K562 (cell line): ENCODE measurements at regions not wholly inside any gene's neighbourhood (a gene's known extent, or its start where the extent isn't known, plus 50 kb on each side); places are given as distances from the start of the nearest gene placed in this dataset.

Experiments used
- ATAC-seq: fragments of 200-7000 bp; cut with Tn5 transposase; 3 replicates; pipeline ENCODE4 v1.9.1; 2020; ENCODE audit warnings: moderate library complexity
- BruUV-seq: library from RNA; stranded (reverse); fragments of 400-500 nt; replicated peaks from 2 replicates; lab custom pipeline; 2021; lab: Mats Ljungman, UMichigan
- CTCF ChIA-PET: fragments of 300-600 bp; formaldehyde crosslinking; extraction: SDS; loops from one replicate; lab custom pipeline; 2021; ENCODE audit warnings: low intra/inter-chr PET ratio; lab: Yijun Ruan, JAX
- POLR2A ChIA-PET: fragments of 300-600, 350-650 bp; sonication (Branson Sonifier 250); formaldehyde crosslinking; extraction: SDS; loops from one replicate; lab custom pipeline; 2021; ENCODE audit warnings: antibody characterized with exemption, inconsistent platforms; lab: Yijun Ruan, JAX
- DNase-seq, 4 experiments: peaks; one replicate each; pipeline versions ENCODE4 v3.0.0 to v3.0.0-alpha.2; 2011 to 2018; ENCODE audit warnings: low spot score in 3 of 4, mixed read lengths in 3 of 4; ENCODE audit errors: extremely low read depth in 1 of 4
- FAIRE-seq: peaks from 2 replicates; lab custom pipeline; 2011; peaks lifted over from hg19 to GRCh38; lab: Jason Lieb, UNC
- H2AFZ ChIP-seq: 2 replicates; pipeline ENCODE4 v1.6.0; 2011; ENCODE audit warnings: low read depth, low read length, control low read depth, inconsistent platforms
- H3K27ac ChIP-seq: fragments of 200-600 bp; 3 replicates; pipeline ENCODE4 v1.8.0; 2011; ENCODE audit warnings: low read depth, mild to moderate bottlenecking, control low read depth, inconsistent platforms, low read length, moderate library complexity, mixed read lengths; ENCODE audit errors: extremely low read depth
- H3K27me3 ChIP-seq, 2 experiments: fragments of 300-600 bp in 1 of 2; 2 replicates in 1 of 2; 3 replicates in 1 of 2; pipeline versions ENCODE4 v1.6.0 to v1.8.0; 2011; ENCODE audit warnings: inconsistent platforms in 2 of 2, low read length in 2 of 2, mild to moderate bottlenecking in 1 of 2, mixed read lengths in 1 of 2, moderate library complexity in 1 of 2; ENCODE audit not compliant: control insufficient read depth in 2 of 2, insufficient read depth in 2 of 2
- H3K36me3 ChIP-seq: fragments of 300-600 bp; 3 replicates; pipeline ENCODE4 v1.8.0; 2011; ENCODE audit warnings: mild to moderate bottlenecking, low read length, inconsistent platforms; ENCODE audit not compliant: control insufficient read depth, insufficient read depth
- H3K4me1 ChIP-seq, 2 experiments: fragments of 200-600 bp in 1 of 2; replicated peaks in 1 of 2; 2 replicates in 1 of 2; 3 replicates in 1 of 2; pipeline versions ENCODE4 v1.5.1 to v1.8.0; 2011; ENCODE audit warnings: inconsistent platforms in 2 of 2, low read length in 2 of 2, mild to moderate bottlenecking in 1 of 2, mixed read lengths in 1 of 2, moderate library complexity in 1 of 2; ENCODE audit not compliant: control insufficient read depth in 2 of 2, insufficient read depth in 2 of 2
- H3K4me2 ChIP-seq: 2 replicates; pipeline ENCODE4 v1.6.1; 2011; ENCODE audit warnings: low read length, control low read depth, inconsistent platforms, mixed read lengths; ENCODE audit not compliant: insufficient read depth
- H3K4me3 ChIP-seq: fragments of 200-600 bp; sonication (generic), shearing (Covaris generic); 2 replicates; pipeline ENCODE4 v1.5.1; 2016; ENCODE audit warnings: control low read depth, inconsistent platforms
- H3K79me2 ChIP-seq: fragments of 200-600 bp; 3 replicates; pipeline ENCODE4 v1.8.0; 2011; ENCODE audit warnings: low read length, inconsistent platforms; ENCODE audit not compliant: control insufficient read depth, insufficient read depth
- H3K9ac ChIP-seq, 2 experiments: 2 replicates each; pipeline versions ENCODE4 v1.6.0 to v1.6.1; 2011; ENCODE audit warnings: low read depth in 2 of 2, low read length in 2 of 2, control low read depth in 1 of 2, inconsistent platforms in 1 of 2, mild to moderate bottlenecking in 1 of 2, mixed read lengths in 1 of 2; ENCODE audit not compliant: insufficient read depth in 1 of 2
- H3K9me1 ChIP-seq: one replicate; pipeline ENCODE4 v1.6.0; 2011; ENCODE audit warnings: inconsistent platforms, mild to moderate bottlenecking, low read length, moderate library complexity; ENCODE audit not compliant: control insufficient read depth, insufficient read depth
- H3K9me3 ChIP-seq: replicated peaks from 2 replicates; pipeline ENCODE4 v1.5.1; 2011; ENCODE audit warnings: low read depth, low read length, inconsistent platforms; ENCODE audit not compliant: control insufficient read depth, insufficient read depth
- H4K20me1 ChIP-seq: replicated peaks from 2 replicates; pipeline ENCODE4 v1.6.1; 2011; ENCODE audit warnings: low read length, inconsistent platforms, mixed read lengths; ENCODE audit not compliant: control insufficient read depth, insufficient read depth
- ARID3A ChIP-seq: IDR thresholded peaks from 2 replicates; pipeline ENCODE4 v1.6.1; 2012; ENCODE audit warnings: low read depth, low read length, improper control_type of control experiment, borderline replicate concordance
- CBFA2T2 ChIP-seq: fragments of 450-650 bp; conservative IDR thresholded peaks from 2 replicates; pipeline ENCODE4 v1.6.1; 2017; ENCODE audit warnings: mild to moderate bottlenecking
- E2F4 ChIP-seq: sonication (generic); formaldehyde crosslinking; IDR thresholded peaks from 2 replicates; pipeline ENCODE4 v1.8.0; 2022; ENCODE audit warnings: mild to moderate bottlenecking, low read depth, missing genetic modification reagents
- FOXJ3 ChIP-seq: sonication (generic); formaldehyde crosslinking; IDR thresholded peaks from 2 replicates; pipeline ENCODE4 v1.4.0; 2020; ENCODE audit warnings: mild to moderate bottlenecking, missing genetic modification reagents
- IRF2 ChIP-seq: sonication (generic); formaldehyde crosslinking; IDR thresholded peaks from 2 replicates; pipeline ENCODE4 v1.8.1; 2022; ENCODE audit warnings: mild to moderate bottlenecking, missing genetic modification reagents
- JUN ChIP-seq, 2 experiments: sonication (generic) in 1 of 2; formaldehyde crosslinking in 1 of 2; IDR thresholded peaks; 2 replicates each; pipeline versions ENCODE4 v1.6.1 to v1.8.0; 2012 to 2022; ENCODE audit warnings: borderline replicate concordance in 2 of 2, mild to moderate bottlenecking in 2 of 2, improper control_type of control experiment in 1 of 2, low read depth in 1 of 2, low read length in 1 of 2, missing genetic modification reagents in 1 of 2
- KLF6 ChIP-seq: fragments of 250-450 bp; sonication (Bioruptor Pico); IDR thresholded peaks from 2 replicates; pipeline ENCODE4 v1.4.0; 2020; ENCODE audit warnings: mild to moderate bottlenecking, moderate library complexity, borderline replicate concordance
- SNRNP70 ChIP-seq: fragments of 200-400 bp; formaldehyde crosslinking; optimal IDR thresholded peaks from 2 replicates; pipeline ENCODE3; 2017; ENCODE audit warnings: low read depth, low read length
- SPI1 ChIP-seq: IDR thresholded peaks from 2 replicates; pipeline ENCODE4 v1.6.1; 2011; ENCODE audit warnings: low read depth, low read length, control low read depth, borderline replicate concordance
- TAF7 ChIP-seq: fragments of 450-650 bp; IDR thresholded peaks from 2 replicates; pipeline ENCODE4 v1.6.1; 2016; ENCODE audit warnings: missing genetic modification characterization, missing compliant biosample characterization
- TCF3 ChIP-seq: sonication (generic); formaldehyde crosslinking; IDR thresholded peaks from 2 replicates; pipeline ENCODE4 v1.4.0; 2020; ENCODE audit warnings: mild to moderate bottlenecking, missing genetic modification reagents
- U2AF2 ChIP-seq: fragments of 200-400 bp; formaldehyde crosslinking; optimal IDR thresholded peaks from 2 replicates; pipeline ENCODE3; 2017; ENCODE audit warnings: low read depth, mild to moderate bottlenecking, low read length
- XRCC4 ChIP-seq: IDR thresholded peaks from one replicate; pipeline ENCODE4 v1.6.1; 2011; ENCODE audit not compliant: insufficient read depth, insufficient read length; ENCODE audit errors: extremely low read depth
- ZBED1 ChIP-seq: IDR thresholded peaks from 2 replicates; pipeline ENCODE4 v1.6.1; 2014
- ZNF3 ChIP-seq: fragments of 250-450 bp; sonication (Bioruptor Pico); IDR thresholded peaks from 2 replicates; pipeline ENCODE4 v1.5.0; 2021; ENCODE audit warnings: mild to moderate bottlenecking, moderate library complexity
- WGBS: fragments of 100-300 bp; shearing (Covaris generic); methylation state at CpG from one replicate; pipeline ENCODE4 v1.1.6; 2016; ENCODE audit warnings: low coverage, mixed read lengths; ENCODE audit not compliant: insufficient coverage; ENCODE audit errors: missing lambda C conversion rate; 5-methylcytosine and 5-hydroxymethylcytosine counted together
- in situ Hi-C: fragments of 300-500 bp; cut with MboI; formaldehyde crosslinking; loops from 4 replicates; pipeline ENCODE4 v1.15.0; 2018; ENCODE audit warnings: inconsistent platforms, mixed read lengths
- intact Hi-C: fragments of 100-400 bp; cut with micrococcal nuclease; formaldehyde crosslinking; loops from 2 replicates; pipeline ENCODE4 v1.14.2; 2022

GRCh38 chr6:71502956-71503355 lies 214.3 kb downstream of the OGFRL1 start:
- TF ChIP-seq E2F4 (CRISPR knock-in tag) (no peak), XRCC4 (no peak), IRF2 (CRISPR knock-in tag) (no peak), ZBED1 (no peak)
- TF ChIP-seq, all 486 proteins: peak for 0
- Histone ChIP-seq H3K9ac (no peak overlapping the region), H3K4me1 (no peaks in the 10 kb centered on the region), H3K36me3 (no peaks in the 10 kb centered on the region), H3K79me2 (no peaks in the 10 kb centered on the region), H3K9me1 (no peaks in the 10 kb centered on the region), H3K4me3 (no peak overlapping the region), H2AFZ (no peak overlapping the region), H3K9me3 (no peaks in the 10 kb centered on the region), H4K20me1 (no peaks in the 10 kb centered on the region), H3K27me3 (no peaks in the 10 kb centered on the region), H3K4me2 (no peak overlapping the region), H3K27ac (no peak overlapping the region)
- in situ Hi-C loops (no loop called here), intact Hi-C loops (no loop called here)
- ChIA-PET CTCF (no interaction called here), POLR2A (no interaction called here)
- DNase-seq (no peak), FAIRE-seq (no peak), ATAC-seq (no peak)
- WGBS = 0% methylated on average over 3 of the region's 3 CpGs
- no TSS peak for BruUV-seq

- Histone ChIP-seq H3K27ac (no peak overlapping the region), H4K20me1 (no peaks in the 10 kb centered on the region), H3K9me3 (no peaks in the 10 kb centered on the region), H3K27me3 (no peaks in the 10 kb centered on the region), H3K36me3 (no peaks in the 10 kb centered on the region), H3K4me1 (no peaks in the 10 kb centered on the region), H2AFZ (no peak overlapping the region), H3K9ac (no peak overlapping the region), H3K4me3 (no peak overlapping the region), H3K9me1 (no peaks in the 10 kb centered on the region), H3K4me2 (no peak overlapping the region), H3K79me2 (no peaks in the 10 kb centered on the region)
- no TSS peak for BruUV-seq
- DNase-seq = no peak
- POLR2A ChIA-PET = no interaction called here
- FAIRE-seq = no peak
- in situ Hi-C loops (no loop called here), intact Hi-C loops (no loop called here)
- ATAC-seq = no peak
- CTCF ChIA-PET = no interaction called here
- 20% methylated on average over 5 of the region's 5 CpGs for WGBS
- TF ChIP-seq CBFA2T2 (no peak), JUN (IDR thresholded peaks at IDR 0.05; ENCODE audit: borderline replicate concordance, low read depth, low read length) (no peak), JUN (CRISPR knock-in tag; IDR thresholded peaks at IDR 0.05; ENCODE audit: borderline replicate concordance) (no peak), TCF3 (CRISPR knock-in tag) (no peak), SNRNP70 (no peak), U2AF2 (no peak), TAF7 (no peak), FOXJ3 (no peak), ZNF3 (no peak), ARID3A (no peak), SPI1 (no peak), KLF6 (no peak)
Observed at GRCh38 chr6:71507183-71507582, 218.6 kb downstream of the OGFRL1 start.
